Activated CD4-positive, alpha-beta T cell treated with anti-CD3 and anti-CD28 coated beads for 48 hours (primary cell): ENCODE measurements at regions not wholly inside any gene's neighbourhood (a gene's known extent, or its start where the extent isn't known, plus 50 kb on each side); places are given as distances from the start of the nearest gene placed in this dataset.

ENCODE experiments used
- DNase-seq: peaks from one replicate; pipeline ENCODE4 v3.0.0-alpha.2; 2020

GRCh38 chr13:53890696-53891095, 862.1 kb downstream of the OLFM4 start:
- no peak for DNase-seq

GRCh38 chr13:53901593-53901992, 873.0 kb downstream of the OLFM4 start:
- DNase-seq = no peak

GRCh38 chr13:53907891-53908290, 879.3 kb downstream of the OLFM4 start:
- no peak for DNase-seq

- no peak for DNase-seq
Observed at GRCh38 chr13:53920916-53921315, 892.3 kb downstream of the OLFM4 start.

GRCh38 chr13:53921473-53921872, 892.9 kb downstream of the OLFM4 start:
- no peak for DNase-seq

- DNase-seq = no peak
Observed at GRCh38 chr13:53941588-53942190, 913.1 kb downstream of the OLFM4 start.

- DNase-seq = no peak
Observed at GRCh38 chr13:53946500-53946899, 917.9 kb downstream of the OLFM4 start.

- no peak for DNase-seq
Observed at GRCh38 chr13:53953183-53953582, 924.6 kb downstream of the OLFM4 start.
